ENCODE measurements at regions not wholly inside any gene's neighbourhood (a gene's known extent, or its start where the extent isn't known, plus 50 kb on each side); places are given as distances from the start of the nearest gene placed in this dataset.

- WGBS, 2 donors = 67 to 68% methylated on average over 3 of the region's 3 CpGs
- Histone ChIP-seq H3K4me1 (no peaks in the 10 kb centered on the region), H3K9me3 (no peaks in the 10 kb centered on the region), H3K36me3 (no peaks in the 10 kb centered on the region), H3K4me3 (no peak overlapping the region), H3K27me3 (no peaks in the 10 kb centered on the region), H3K27ac (no peak overlapping the region)
- TF ChIP-seq POLR2A (IDR thresholded peaks at IDR 0.05) = no peak
- no peak for TF ChIP-seq CTCF (IDR thresholded peaks at IDR 0.05)
- DNase-seq = no peak
- intact Hi-C loops (cut with DNase I) = no loop called here
Measured at GRCh38 chr5:90233476-90233875, 176.1 kb downstream of the CETN3 start.

- intact Hi-C loops (cut with DNase I) = no loop called here
Measured at GRCh38 chr5:90231688-90232087, 177.9 kb downstream of the CETN3 start.

GRCh38 chr5:90227683-90228082 lies 181.9 kb downstream of the CETN3 start:
- intact Hi-C loops (cut with DNase I) = no loop called here
- TF ChIP-seq CTCF (IDR thresholded peaks at IDR 0.05) (no peak), POLR2A (IDR thresholded peaks at IDR 0.05) (no peak)
- Histone ChIP-seq H3K9me3 (no peaks in the 10 kb centered on the region), H3K4me1 (no peaks in the 10 kb centered on the region), H3K27me3 (no peaks in the 10 kb centered on the region), H3K36me3 (no peaks in the 10 kb centered on the region), H3K27ac (no peak overlapping the region), H3K4me3 (no peak overlapping the region)
- WGBS, 2 donors = 34 to 67% methylated on average over 3 of the region's 3 CpGs
- no peak for DNase-seq

More at GRCh38 chr5:90231688-90232087, 177.9 kb downstream of the CETN3 start:
- no peaks in the 10 kb centered on the region for H3K36me3 ChIP-seq
- H3K9me3 ChIP-seq = no peaks in the 10 kb centered on the region
- H3K27ac ChIP-seq = no peak overlapping the region
- H3K27me3 ChIP-seq = no peaks in the 10 kb centered on the region
- H3K4me1 ChIP-seq = no peaks in the 10 kb centered on the region
- no peak for DNase-seq
- WGBS, 2 donors = 49 to 60% methylated on average over 4 of the region's 4 CpGs
- TF ChIP-seq POLR2A (IDR thresholded peaks at IDR 0.05) (no peak), CTCF (IDR thresholded peaks at IDR 0.05) (no peak)
- no peak overlapping the region for H3K4me3 ChIP-seq

- Histone ChIP-seq H3K36me3 (no peaks in the 10 kb centered on the region), H3K27ac (no peak overlapping the region), H3K4me3 (no peak overlapping the region), H3K4me1 (no peaks in the 10 kb centered on the region), H3K27me3 (no peaks in the 10 kb centered on the region), H3K9me3 (no peaks in the 10 kb centered on the region)
- DNase-seq = no peak
- 52 to 66% methylated on average over 2 of the region's 2 CpGs for WGBS, 2 donors
- TF ChIP-seq CTCF (IDR thresholded peaks at IDR 0.05) = no peak
- TF ChIP-seq POLR2A (IDR thresholded peaks at IDR 0.05) = no peak
- intact Hi-C loops (cut with DNase I) = no loop called here
Measured at GRCh38 chr5:90226433-90227099, 183.0 kb downstream of the CETN3 start.

- no peaks in the 10 kb centered on the region for H3K9me3 ChIP-seq
- 80 to 100% methylated on average over 1 of the region's 1 CpG for WGBS, 2 donors
- intact Hi-C loops (cut with DNase I) = no loop called here
- H3K4me3 ChIP-seq = no peak overlapping the region
- no peak overlapping the region for H3K27ac ChIP-seq
- no peaks in the 10 kb centered on the region for H3K36me3 ChIP-seq
- TF ChIP-seq POLR2A (IDR thresholded peaks at IDR 0.05) (no peak), CTCF (IDR thresholded peaks at IDR 0.05) (no peak)
- DNase-seq = no peak
- H3K27me3 ChIP-seq = no peaks in the 10 kb centered on the region
- H3K4me1 ChIP-seq = no peaks in the 10 kb centered on the region
Measured at GRCh38 chr5:90224342-90224741, 185.2 kb downstream of the CETN3 start.
